Heart right ventricle (tissue), 16 donors: ENCODE measurements at regions not wholly inside any gene's neighbourhood (a gene's known extent, or its start where the extent isn't known, plus 50 kb on each side); places are given as distances from the start of the nearest gene placed in this dataset.

Source experiments
- ATAC-seq, 8 donors: fragments of 200-7000 bp; cut with Tn5 transposase; one replicate each; pipeline ENCODE4 v1.9.1; 2020; ENCODE audit warnings: mild to moderate bottlenecking in 8 of 8, moderate library complexity in 8 of 8, moderate number of reproducible peaks in 1 of 8
- DNase-seq, 2 donors: peaks; one replicate each; pipeline ENCODE4 v3.0.0-alpha.2; 2020
- H3K27ac ChIP-seq, 10 donors: fragments of 200-600 bp; sonication (generic) in 2 of 10; one replicate each; pipeline versions ENCODE4 v1.5.0 to v1.8.0; 2020 to 2022; ENCODE audit warnings: mild to moderate bottlenecking in 3 of 10
- H3K27me3 ChIP-seq, 7 donors: fragments of 200-600 bp; one replicate each; pipeline ENCODE4 v1.8.0; 2021 to 2022; ENCODE audit warnings: mild to moderate bottlenecking in 2 of 7
- H3K36me3 ChIP-seq, 9 donors: fragments of 200-600 bp; sonication (generic) in 1 of 9; one replicate each; pipeline versions ENCODE4 v1.5.0 to v1.8.0; 2020 to 2022; ENCODE audit warnings: mild to moderate bottlenecking in 2 of 9
- H3K4me1 ChIP-seq, 9 donors: fragments of 200-600 bp; sonication (generic) in 1 of 9; one replicate each; pipeline versions ENCODE4 v1.5.0 to v1.8.0; 2020 to 2022; ENCODE audit warnings: mild to moderate bottlenecking in 4 of 9
- H3K4me3 ChIP-seq, 10 donors: fragments of 200-600 bp; sonication (generic) in 2 of 10; one replicate each; pipeline versions ENCODE4 v1.5.0 to v1.8.0; 2020 to 2022; ENCODE audit warnings: mild to moderate bottlenecking in 7 of 10, moderate library complexity in 2 of 10
- H3K9me3 ChIP-seq, 11 donors: fragments of 200-600 bp in 10 of 11; sonication (generic) in 2 of 11; one replicate each; pipeline versions ENCODE4 v1.5.0 to v1.8.0; 2013 to 2022; ENCODE audit warnings: mild to moderate bottlenecking in 2 of 11, control low read depth in 1 of 11, moderate library complexity in 1 of 11
- CTCF ChIP-seq, 9 donors: fragments of 200-600 bp; sonication (generic) in 2 of 9; IDR thresholded peaks; one replicate each; pipeline versions ENCODE4 v1.5.0 to v1.8.0; 2021 to 2022; ENCODE audit warnings: antibody characterized with exemption in 9 of 9, mild to moderate bottlenecking in 5 of 9, moderate library complexity in 1 of 9
- WGBS, 2 donors: extraction: QIAGEN DNeasy Blood & Tissue Kit; methylation state at CpG; one replicate each; pipeline ENCODE4 v1.1.7; 2013; ENCODE audit warnings: inconsistent platforms in 1 of 2; 5-methylcytosine and 5-hydroxymethylcytosine counted together
- intact Hi-C, 10 donors: fragments of 100-400 bp; cut with DNase I; formaldehyde crosslinking; loops; one replicate each; pipeline versions ENCODE4 v1.11.1 to v1.14.2; 2022
- donor health status: Arrhythmogenic right ventricular cardiomyopathy.
- donor health status: ischemic (EF 13 %, LVEDD 7.1; RV severe dilation, severe dysfunction).
- donor health status: healthy with polysubstance abuse.
- donor health status: DM: no; HTN: yes; CAD: no.
- donor health status: DM: no; HTN: no; CAD: no.
- donor health status: ischemic (EF 25% LVEDD 6.9; RV normal size, moderate dysfunction).
- donor health status: ischemic (EF 25% LVEDD 5.7; RV mildly dilated, moderate dysfunction).
- donor health status: healthy.
- donor health status: DM: yes; HTN: yes; CAD: no.
- donor health status: Ischemic cardiomyopathy.
- donor health status: ischemic (EF 35%, LVEDD 5.7; RV mildly dilated, moderate dysfunction).
- donor health status: nonischemic (EF 11% LVEDD 7.7; RV severe dilation, severe dysfunction).
- donor health status: DM: yes; HTN: yes; CAD: no.
- donor health status: PGD.
- donor health status: ischemic (EF 29% LVEDD 5.4; RV normal size, mild dysfunction).
- donor health status: nonischemic (EF 23%, LVEDD 6.1; RV moderate dilation, normal function).

- 93 to 94% methylated on average over 15 of the region's 15 CpGs for WGBS, 2 donors
- DNase-seq, result no peak
- peaks cover 0 to 27% (median 15%) of the 10 kb centered on the region in 7 donors for H3K27me3 ChIP-seq
Observed at GRCh38 chr12:111084605-111085004, 164.2 kb upstream of the MYL2 start.

GRCh38 chr12:111084158-111084557 is 163.8 kb upstream of the MYL2 start:
- no peak for TF ChIP-seq CTCF (IDR thresholded peaks at IDR 0.05)
- intact Hi-C loops, result no loop called here
- no peaks in the 10 kb centered on the region for H3K9me3 ChIP-seq
- peaks cover 0 to 27% (median 15%) of the 10 kb centered on the region in 7 donors for H3K27me3 ChIP-seq
- no peak overlapping the region for H3K4me3 ChIP-seq
- no peaks in the 10 kb centered on the region for H3K36me3 ChIP-seq
- H3K4me1 ChIP-seq, result no peaks in the 10 kb centered on the region
- no peak overlapping the region for H3K27ac ChIP-seq
- 72 to 81% methylated on average over 4 of the region's 4 CpGs for WGBS, 2 donors
- no peak for DNase-seq
- no peak for ATAC-seq

More at GRCh38 chr12:111084605-111085004, 164.2 kb upstream of the MYL2 start:
- H3K4me3 ChIP-seq, result no peak overlapping the region
- no peaks in the 10 kb centered on the region for H3K9me3 ChIP-seq
- no peaks in the 10 kb centered on the region for H3K4me1 ChIP-seq
- ATAC-seq, result no peak
- TF ChIP-seq CTCF (IDR thresholded peaks at IDR 0.05), result no peak
- intact Hi-C loops, result no loop called here
- H3K36me3 ChIP-seq, result no peaks in the 10 kb centered on the region
- H3K27ac ChIP-seq, result no peak overlapping the region

- peaks cover 0 to 38% (median 16%) of the 10 kb centered on the region in 7 donors for H3K27me3 ChIP-seq
- intact Hi-C loops, result no loop called here
- H3K4me3 ChIP-seq, result no peak overlapping the region
- WGBS, 2 donors, result 80 to 83% methylated on average over 5 of the region's 5 CpGs
- no peaks in the 10 kb centered on the region for H3K36me3 ChIP-seq
- no peaks in the 10 kb centered on the region for H3K9me3 ChIP-seq
- no peak for TF ChIP-seq CTCF (IDR thresholded peaks at IDR 0.05)
- ATAC-seq, result no peak
- no peaks in the 10 kb centered on the region for H3K4me1 ChIP-seq
- H3K27ac ChIP-seq, result no peak overlapping the region
- no peak for DNase-seq
Observed at GRCh38 chr12:111081600-111081999, 161.2 kb upstream of the MYL2 start.

GRCh38 chr12:111078731-111079130 is 158.4 kb upstream of the MYL2 start:
- 89% methylated on average over 4 of the region's 4 CpGs for WGBS, 2 donors
- Histone ChIP-seq H3K27ac (no peak overlapping the region), H3K27me3 (peaks cover 0 to 36% (median 23%) of the 10 kb centered on the region in 7 donors), H3K9me3 (no peaks in the 10 kb centered on the region), H3K4me1 (no peaks in the 10 kb centered on the region), H3K4me3 (no peak overlapping the region), H3K36me3 (no peaks in the 10 kb centered on the region)
- intact Hi-C loops, result no loop called here
- no peak for TF ChIP-seq CTCF (IDR thresholded peaks at IDR 0.05)
- ATAC-seq (no peak), DNase-seq (no peak)
